ENCODE measurements at regions not wholly inside any gene's neighbourhood (a gene's known extent, or its start where the extent isn't known, plus 50 kb on each side); places are given as distances from the start of the nearest gene placed in this dataset.

- DNase-seq (ENCODE audit: low read depth): no peak
- H3K4me3 ChIP-seq (ENCODE audit: low read depth, low read length): no peak overlapping the region
- TF ChIP-seq, protein P1, sequence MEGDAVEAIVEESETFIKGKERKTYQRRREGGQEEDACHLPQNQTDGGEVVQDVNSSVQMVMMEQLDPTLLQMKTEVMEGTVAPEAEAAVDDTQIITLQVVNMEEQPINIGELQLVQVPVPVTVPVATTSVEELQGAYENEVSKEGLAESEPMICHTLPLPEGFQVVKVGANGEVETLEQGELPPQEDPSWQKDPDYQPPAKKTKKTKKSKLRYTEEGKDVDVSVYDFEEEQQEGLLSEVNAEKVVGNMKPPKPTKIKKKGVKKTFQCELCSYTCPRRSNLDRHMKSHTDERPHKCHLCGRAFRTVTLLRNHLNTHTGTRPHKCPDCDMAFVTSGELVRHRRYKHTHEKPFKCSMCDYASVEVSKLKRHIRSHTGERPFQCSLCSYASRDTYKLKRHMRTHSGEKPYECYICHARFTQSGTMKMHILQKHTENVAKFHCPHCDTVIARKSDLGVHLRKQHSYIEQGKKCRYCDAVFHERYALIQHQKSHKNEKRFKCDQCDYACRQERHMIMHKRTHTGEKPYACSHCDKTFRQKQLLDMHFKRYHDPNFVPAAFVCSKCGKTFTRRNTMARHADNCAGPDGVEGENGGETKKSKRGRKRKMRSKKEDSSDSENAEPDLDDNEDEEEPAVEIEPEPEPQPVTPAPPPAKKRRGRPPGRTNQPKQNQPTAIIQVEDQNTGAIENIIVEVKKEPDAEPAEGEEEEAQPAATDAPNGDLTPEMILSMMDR (conservative IDR thresholded peaks at IDR 0.05; ENCODE audit: low read depth, low read length): no peak
These were observed 311.0 kb downstream of the GABRB2 start for GRCh38 chr5:161235569-161235968.

GRCh38 chr5:161233553-161233952 is 313.0 kb downstream of the GABRB2 start:
- TF ChIP-seq, protein P1 (conservative IDR thresholded peaks at IDR 0.05; ENCODE audit: low read depth, low read length): no peak
- DNase-seq (ENCODE audit: low read depth): no peak

GRCh38 chr5:161230221-161230620 is 316.3 kb downstream of the GABRB2 start:
- no peak overlapping the region for H3K4me3 ChIP-seq (ENCODE audit: low read depth, low read length)
- DNase-seq (ENCODE audit: low read depth): no peak
- TF ChIP-seq, protein P1 (conservative IDR thresholded peaks at IDR 0.05; ENCODE audit: low read depth, low read length): no peak

More at GRCh38 chr5:161233553-161233952, 313.0 kb downstream of the GABRB2 start:
- no peak overlapping the region for H3K4me3 ChIP-seq (ENCODE audit: low read depth, low read length)

GRCh38 chr5:161219816-161220215 is 326.7 kb downstream of the GABRB2 start:
- DNase-seq (ENCODE audit: low read depth): no peak
- H3K4me3 ChIP-seq (ENCODE audit: low read depth, low read length): no peak overlapping the region
- TF ChIP-seq, protein P1 (conservative IDR thresholded peaks at IDR 0.05; ENCODE audit: low read depth, low read length): no peak

- H3K4me3 ChIP-seq (ENCODE audit: low read depth, low read length): no peak overlapping the region
- no peak for DNase-seq (ENCODE audit: low read depth)
- TF ChIP-seq, protein P1 (conservative IDR thresholded peaks at IDR 0.05; ENCODE audit: low read depth, low read length): no peak
These were observed 329.6 kb downstream of the GABRB2 start for GRCh38 chr5:161216877-161217276.

- no peak overlapping the region for H3K4me3 ChIP-seq (ENCODE audit: low read depth, low read length)
- no peak for DNase-seq (ENCODE audit: low read depth)
- TF ChIP-seq, protein P1 (conservative IDR thresholded peaks at IDR 0.05; ENCODE audit: low read depth, low read length): no peak
These were observed 334.3 kb downstream of the GABRB2 start for GRCh38 chr5:161212123-161212712.

DNA sequence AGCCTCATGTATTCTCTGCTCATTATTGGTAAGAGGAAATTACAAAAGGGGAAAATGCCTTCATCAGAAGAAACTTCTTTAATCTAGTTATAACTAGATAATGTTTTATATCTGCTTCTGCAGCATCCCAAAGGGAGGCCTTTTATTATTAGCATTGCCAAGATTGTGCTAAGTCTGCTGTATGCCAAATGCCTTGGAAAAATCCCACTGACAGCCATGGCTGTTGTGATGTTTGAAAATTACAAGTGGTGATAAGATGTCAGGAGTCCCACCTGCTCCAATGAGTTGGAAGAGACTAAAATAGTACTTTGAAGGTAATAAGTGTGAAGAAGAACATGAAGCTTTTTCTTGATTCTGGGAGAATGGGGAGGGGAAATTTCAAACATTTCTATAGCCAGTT is 345.0 kb downstream of the GABRB2 start:
- no peak for DNase-seq (ENCODE audit: low read depth)
- TF ChIP-seq, protein P1 (conservative IDR thresholded peaks at IDR 0.05; ENCODE audit: low read depth, low read length): no peak
- no peak overlapping the region for H3K4me3 ChIP-seq (ENCODE audit: low read depth, low read length)
